ENCODE measurements at regions not wholly inside any gene's neighbourhood (a gene's known extent, or its start where the extent isn't known, plus 50 kb on each side); places are given as distances from the start of the nearest gene placed in this dataset.

- H3K36me3 Mint-ChIP-seq (ENCODE audit: insufficient read depth, unreplicated experiment) = no peaks in the 10 kb centered on the region
- H3K4me1 Mint-ChIP-seq (ENCODE audit: low read depth, unreplicated experiment) = peaks cover 47% of the 10 kb centered on the region
- peak; percentile 73 to 91 for DNase-seq
- ChIA-PET CTCF (interaction anchor here (0.6 to 0.9 kb wide), 4 partner anchors 26 to 965 kb away, joined by 3 to 7 read pairs (median 5); no protein-coding TSS in a partner anchor), POLR2A (interaction anchor here (0.6 to 0.7 kb wide), 2 partner anchors 96 to 396 kb away, joined by 7 read pairs; no protein-coding TSS in a partner anchor)
- TF ChIP-seq CTCF (IDR thresholded peaks at IDR 0.05; ENCODE audit: insufficient read depth in 1 of 2, low read depth in 1 of 2, low read length in 1 of 2, severe bottlenecking in 1 of 2, unreplicated experiment in 1 of 2) = peak in 1 of 2 experiments; percentile 4
- BruUV-seq (replicated peaks) = no TSS peak
- H3K9me3 Mint-ChIP-seq (ENCODE audit: unreplicated experiment) = no peaks in the 10 kb centered on the region
- Histone ChIP-seq H3K9me3 (no peaks in the 10 kb centered on the region), H3K4me1 (peaks cover 44% of the 10 kb centered on the region), H3K36me3 (ENCODE audit: control insufficient read depth, insufficient read depth, low read length) (no peaks in the 10 kb centered on the region), H3K27me3 (replicated peaks; ENCODE audit: control insufficient read depth, insufficient read depth, low read length) (no peaks in the 10 kb centered on the region), H3K4me3 (ENCODE audit: low read depth, low read length) (no peak overlapping the region)
- peak overlapping the region; percentile 36 for H3K27ac Mint-ChIP-seq (ENCODE audit: unreplicated experiment)
- no peak overlapping the region for H3K4me3 Mint-ChIP-seq (ENCODE audit: unreplicated experiment)
- H3K27me3 Mint-ChIP-seq (ENCODE audit: insufficient read depth, unreplicated experiment) = no peaks in the 10 kb centered on the region
- intact Hi-C loops (cut with micrococcal nuclease; ENCODE audit: unreplicated experiment) = loop anchor here (2.0 kb wide), 2 partner anchors 13 to 21 kb away; no protein-coding TSS in a partner anchor
Measured at GRCh38 chr2:41963661-41964525, 83.9 kb upstream of the PKDCC start.

GRCh38 chr2:41965173-41965908 is 82.5 kb upstream of the PKDCC start:
- H3K4me1 ChIP-seq = peaks cover 44% of the 10 kb centered on the region
- intact Hi-C loops (cut with micrococcal nuclease; ENCODE audit: unreplicated experiment) = loop anchor here (2.0 kb wide), 2 partner anchors 15 to 19 kb away; no protein-coding TSS in a partner anchor
- Mint-ChIP-seq H3K4me1 (ENCODE audit: low read depth, unreplicated experiment) (peaks cover 45% of the 10 kb centered on the region), H3K36me3 (ENCODE audit: insufficient read depth, unreplicated experiment) (no peaks in the 10 kb centered on the region), H3K27ac (ENCODE audit: unreplicated experiment) (peak overlapping the region; percentile 36), H3K27me3 (ENCODE audit: insufficient read depth, unreplicated experiment) (no peaks in the 10 kb centered on the region), H3K9me3 (ENCODE audit: unreplicated experiment) (no peaks in the 10 kb centered on the region), H3K4me3 (ENCODE audit: unreplicated experiment) (no peak overlapping the region)
- no TSS peak for BruUV-seq (replicated peaks)
- H3K4me3 ChIP-seq (ENCODE audit: low read depth, low read length) = no peak overlapping the region
- H3K9me3 ChIP-seq = no peaks in the 10 kb centered on the region
- CTCF ChIA-PET = no interaction called here
- no peak for DNase-seq
- TF ChIP-seq CTCF (IDR thresholded peaks at IDR 0.05; ENCODE audit: insufficient read depth in 1 of 2, low read depth in 1 of 2, low read length in 1 of 2, severe bottlenecking in 1 of 2, unreplicated experiment in 1 of 2) = no peak
- POLR2A ChIA-PET = no interaction called here
- H3K27me3 ChIP-seq (replicated peaks; ENCODE audit: control insufficient read depth, insufficient read depth, low read length) = no peaks in the 10 kb centered on the region
- H3K36me3 ChIP-seq (ENCODE audit: control insufficient read depth, insufficient read depth, low read length) = no peaks in the 10 kb centered on the region

GRCh38 chr2:41965909-41966295 is 81.9 kb upstream of the PKDCC start:
- no peaks in the 10 kb centered on the region for H3K27me3 ChIP-seq (replicated peaks; ENCODE audit: control insufficient read depth, insufficient read depth, low read length)
- no peaks in the 10 kb centered on the region for H3K36me3 Mint-ChIP-seq (ENCODE audit: insufficient read depth, unreplicated experiment)

More at GRCh38 chr2:41965909-41966295, 81.9 kb upstream of the PKDCC start:
- H3K4me1 ChIP-seq = peaks cover 44% of the 10 kb centered on the region
- H3K9me3 ChIP-seq = no peaks in the 10 kb centered on the region
- H3K4me3 ChIP-seq (ENCODE audit: low read depth, low read length) = no peak overlapping the region
- DNase-seq = no peak
- no peak for TF ChIP-seq CTCF (IDR thresholded peaks at IDR 0.05; ENCODE audit: insufficient read depth in 1 of 2, low read depth in 1 of 2, low read length in 1 of 2, severe bottlenecking in 1 of 2, unreplicated experiment in 1 of 2)
- Mint-ChIP-seq H3K27me3 (ENCODE audit: insufficient read depth, unreplicated experiment) (no peaks in the 10 kb centered on the region), H3K9me3 (ENCODE audit: unreplicated experiment) (no peaks in the 10 kb centered on the region), H3K4me1 (ENCODE audit: low read depth, unreplicated experiment) (peaks cover 41% of the 10 kb centered on the region), H3K27ac (ENCODE audit: unreplicated experiment) (peak overlapping the region; percentile 36), H3K4me3 (ENCODE audit: unreplicated experiment) (no peak overlapping the region)
- H3K36me3 ChIP-seq (ENCODE audit: control insufficient read depth, insufficient read depth, low read length) = no peaks in the 10 kb centered on the region
- ChIA-PET CTCF (no interaction called here), POLR2A (no interaction called here)
- BruUV-seq (replicated peaks) = no TSS peak
- intact Hi-C loops (cut with micrococcal nuclease; ENCODE audit: unreplicated experiment) = loop anchor here (2.0 kb wide), 2 partner anchors 15 to 19 kb away; no protein-coding TSS in a partner anchor
